GM18861 (cell line): ENCODE measurements at regions not wholly inside any gene's neighbourhood (a gene's known extent, or its start where the extent isn't known, plus 50 kb on each side); places are given as distances from the start of the nearest gene placed in this dataset.

Source experiments
- ATAC-seq: cut with Tn5 transposase; IDR thresholded peaks from one replicate; pipeline ENCODE4 v1.9.1; 2021; ENCODE audit not compliant: unreplicated experiment

GRCh38 chr11:76298255-76298654 is 82.7 kb downstream of the THAP12 start:
- ATAC-seq, result no peak

GRCh38 chr11:76296731-76297542 is 84.0 kb downstream of the THAP12 start:
- ATAC-seq, result no peak

- ATAC-seq, result peak; percentile 50
Observed at GRCh38 chr11:76293189-76293631, 86.9 kb upstream of the WNT11 start.

GRCh38 chr11:76292583-76293188 is 86.4 kb upstream of the WNT11 start:
- no peak for ATAC-seq

GRCh38 chr11:76291576-76292526 is 85.5 kb upstream of the WNT11 start:
- ATAC-seq, result no peak

DNA sequence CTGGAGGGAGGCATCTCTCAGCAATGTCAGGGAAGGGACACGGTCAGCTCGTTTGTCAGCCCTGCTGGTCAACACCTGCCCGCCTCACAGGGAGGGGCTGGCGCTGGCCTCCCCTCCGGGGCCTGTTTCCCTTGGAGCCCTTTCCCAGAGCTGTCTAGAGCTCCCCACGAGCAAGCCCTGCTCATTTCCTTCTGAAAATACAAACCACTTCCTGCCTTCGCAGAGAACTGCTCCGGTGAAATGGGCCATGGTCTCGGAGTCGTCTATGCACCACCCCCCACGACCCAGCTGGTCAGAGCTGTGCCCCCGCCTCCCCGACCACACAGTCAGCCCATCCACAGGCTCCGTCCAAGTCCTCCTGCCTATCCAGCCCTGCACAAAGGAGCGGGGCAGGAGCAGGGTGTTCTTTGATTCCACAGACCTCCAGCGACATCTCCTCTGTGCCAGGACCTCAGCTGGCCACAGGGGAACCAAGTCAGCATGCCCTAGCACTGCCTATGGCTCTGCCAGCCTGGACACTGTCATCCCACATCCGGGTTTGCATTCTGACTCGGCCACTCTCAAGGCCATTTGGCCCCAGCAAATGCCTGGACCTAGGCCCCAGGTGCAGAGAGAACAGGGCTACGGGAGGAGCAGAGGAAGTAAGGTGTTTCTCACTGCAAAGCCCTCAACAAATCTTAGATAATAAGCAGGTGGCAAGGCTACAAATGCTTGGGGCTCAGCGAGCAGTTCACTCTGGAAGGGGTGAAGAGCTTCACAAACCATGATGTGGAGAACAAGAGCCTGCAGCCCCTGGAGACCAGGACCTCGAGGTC is 82.1 kb upstream of the WNT11 start:
- no peak for ATAC-seq

GRCh38 chr11:76287227-76287626 is 80.9 kb upstream of the WNT11 start:
- ATAC-seq, result no peak

GRCh38 chr11:76285397-76286104 is 79.2 kb upstream of the WNT11 start:
- ATAC-seq, result no peak

DNA sequence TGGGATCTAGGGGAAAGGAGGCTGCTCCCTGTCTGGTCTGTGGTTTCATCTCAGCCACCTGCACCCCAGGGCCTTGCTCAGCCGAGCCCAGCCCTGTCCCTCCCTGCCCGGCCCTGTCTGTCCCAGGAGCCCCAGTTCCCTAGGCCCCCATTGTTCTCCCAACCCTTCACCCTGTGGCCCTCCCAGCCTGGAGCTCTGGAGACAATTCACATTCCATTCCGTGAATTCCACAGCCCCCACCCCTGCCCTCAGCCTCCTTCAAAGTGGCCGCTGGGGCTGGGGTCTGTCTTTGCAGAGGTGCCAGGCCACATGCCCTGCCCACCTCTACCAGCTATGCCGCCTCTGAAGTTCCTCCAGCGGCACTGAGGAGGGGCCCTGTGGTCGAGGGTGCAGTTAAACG is 77.9 kb upstream of the WNT11 start:
- ATAC-seq, result no peak

DNA sequence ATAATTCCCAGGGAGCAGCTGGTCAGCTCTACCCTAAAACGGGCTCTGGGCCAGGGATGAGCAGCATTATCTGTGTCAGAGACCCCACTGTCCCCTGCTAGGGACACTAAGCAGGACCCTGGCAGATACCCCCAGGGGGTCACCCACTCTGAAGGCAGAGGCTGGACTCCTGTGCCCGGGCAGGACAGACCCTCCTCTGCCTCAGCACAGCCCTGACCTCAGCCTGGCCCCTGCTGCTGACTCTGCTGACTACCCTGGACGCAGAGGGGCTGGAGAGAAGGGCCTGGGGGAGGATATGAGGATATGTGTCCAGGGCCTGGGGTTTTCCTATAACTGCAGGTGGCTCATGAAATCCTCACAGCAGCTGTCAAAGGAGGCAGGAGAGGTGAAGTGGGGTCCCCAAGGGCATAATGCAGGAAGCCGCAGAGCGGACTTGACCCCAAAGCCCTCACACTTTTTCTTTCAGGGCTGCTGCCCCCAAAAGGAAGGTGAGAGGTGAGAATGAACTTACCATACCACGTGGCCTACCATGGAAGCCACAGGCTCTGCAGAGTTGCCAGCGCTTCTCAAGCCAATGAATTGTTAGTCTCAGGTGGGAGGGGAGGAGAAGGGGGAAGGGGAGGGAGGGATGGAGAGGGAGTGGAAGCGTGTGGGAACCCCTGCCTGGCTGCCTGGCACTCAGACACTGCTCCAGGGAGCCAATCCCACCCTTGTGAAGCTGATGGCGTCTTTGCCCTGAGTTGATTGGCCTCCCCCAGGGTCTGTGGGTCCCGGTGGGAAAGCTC is 76.7 kb upstream of the WNT11 start:
- no peak for ATAC-seq

GRCh38 chr11:76282172-76282571 is 75.9 kb upstream of the WNT11 start:
- no peak for ATAC-seq

DNA sequence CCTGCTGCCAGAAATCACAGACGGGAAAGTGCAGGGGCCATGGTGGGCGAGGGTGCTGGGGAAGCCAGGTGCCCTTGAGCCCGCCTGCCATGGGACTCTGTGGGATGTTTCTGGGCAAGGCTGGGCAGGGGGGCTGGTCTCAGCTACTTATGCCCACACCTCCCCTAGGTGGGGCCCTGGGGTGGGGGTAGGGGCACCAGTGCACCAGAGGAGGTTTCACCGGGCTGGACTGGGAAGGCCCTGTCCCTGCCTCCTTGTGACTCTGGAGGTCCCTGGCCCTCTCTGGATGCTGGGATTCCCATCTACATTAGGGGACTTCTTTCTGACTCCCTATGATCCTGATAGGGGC is 75.2 kb upstream of the WNT11 start:
- ATAC-seq, result no peak

DNA sequence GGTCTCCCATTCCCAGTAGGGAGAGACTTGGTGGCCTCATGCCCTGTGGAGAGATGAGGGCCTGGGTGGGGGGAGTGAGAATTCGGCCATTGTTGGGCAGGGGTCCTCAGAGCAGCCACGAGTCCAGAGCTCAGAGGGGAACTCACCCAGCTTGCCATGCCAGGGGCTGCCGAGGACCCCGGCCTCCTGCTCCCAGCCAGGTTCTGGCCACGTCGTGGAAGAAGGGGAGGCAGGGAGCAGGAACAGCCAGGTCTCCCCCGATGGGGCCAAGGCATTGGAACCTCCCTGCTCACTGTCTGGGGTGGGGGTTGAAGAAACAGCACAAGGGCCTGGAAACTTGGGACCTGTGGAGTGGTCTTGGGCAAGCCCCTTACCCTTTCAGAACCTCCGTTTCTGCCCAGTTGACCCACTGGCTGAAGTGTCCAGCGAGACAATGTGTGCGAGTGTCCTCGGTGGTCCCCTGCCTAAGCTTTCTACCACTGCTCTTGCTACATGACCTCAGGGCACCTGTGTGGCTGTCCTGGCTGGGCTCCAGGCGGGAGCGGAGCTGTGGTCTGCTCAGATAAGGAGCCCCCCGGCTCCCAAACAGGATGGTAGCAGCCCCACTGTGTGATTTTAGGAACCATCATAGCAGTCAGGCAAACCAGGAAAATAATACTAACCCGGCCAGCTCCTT is 74.7 kb upstream of the WNT11 start:
- no peak for ATAC-seq

- no peak for ATAC-seq
Observed at GRCh38 chr11:76280151-76280881, 74.0 kb upstream of the WNT11 start.

- ATAC-seq, result no peak
Observed at GRCh38 chr11:76279646-76280045, 73.3 kb upstream of the WNT11 start.

GRCh38 chr11:76279038-76279437 is 72.7 kb upstream of the WNT11 start:
- no peak for ATAC-seq

DNA sequence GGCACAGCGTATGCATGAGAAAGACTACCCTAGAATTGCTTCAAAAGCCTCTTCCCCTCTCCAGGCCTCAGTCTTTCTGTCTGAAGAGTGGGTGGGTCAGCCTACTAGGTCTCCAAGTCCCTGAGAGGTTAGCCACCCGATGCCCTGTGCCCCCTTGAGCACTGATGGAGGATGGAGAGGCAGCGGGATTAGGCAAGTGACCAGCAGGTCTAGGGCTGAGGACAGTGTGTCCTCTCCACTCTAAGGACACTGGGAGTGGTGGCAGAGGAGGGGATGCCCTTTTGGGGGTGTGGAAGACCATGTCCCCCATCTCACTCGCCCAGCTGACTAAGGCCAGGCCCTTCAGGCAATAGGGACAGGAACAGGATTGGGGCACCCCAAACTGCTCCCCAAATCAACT is 72.2 kb upstream of the WNT11 start:
- no peak for ATAC-seq
